HEK293 (cell line): ENCODE measurements at regions not wholly inside any gene's neighbourhood (a gene's known extent, or its start where the extent isn't known, plus 50 kb on each side); places are given as distances from the start of the nearest gene placed in this dataset.

Source experiments
- CTCF ChIA-PET: fragments of 350-600 bp; formaldehyde crosslinking; extraction: SDS; loops from one replicate; lab custom pipeline; 2021; ENCODE audit warnings: antibody characterized with exemption; lab: Yijun Ruan, JAX
- POLR2A ChIA-PET: fragments of 300-600 bp; formaldehyde crosslinking; extraction: SDS; loops from one replicate; lab custom pipeline; 2020; ENCODE audit warnings: antibody characterized with exemption, inconsistent platforms; lab: Yijun Ruan, JAX
- H3K27ac ChIP-seq: fragments of 200-500 bp; sonication (Bioruptor generic); 2 replicates; pipeline ENCODE4 v1.5.1; 2014; ENCODE audit warnings: low read depth, low read length, control low read depth, inconsistent platforms; ENCODE audit errors: extremely low read depth
- H3K36me3 ChIP-seq, 2 experiments: fragments of 200-500 bp in 1 of 2; sonication (Bioruptor generic) in 1 of 2; 1 replicate in 1 of 2; 2 replicates in 1 of 2; pipeline ENCODE4 v1.5.1; 2014 to 2017; ENCODE audit warnings: inconsistent platforms in 2 of 2, low read length in 2 of 2; ENCODE audit not compliant: control insufficient read depth in 2 of 2, insufficient read depth in 1 of 2
- H3K4me1 ChIP-seq: fragments of 200-500 bp; sonication (Bioruptor generic); 2 replicates; pipeline ENCODE4 v1.5.1; 2014; ENCODE audit warnings: mild to moderate bottlenecking, low read length, inconsistent platforms; ENCODE audit not compliant: control insufficient read depth, insufficient read depth
- H3K4me3 ChIP-seq: 2 replicates; pipeline ENCODE4 v1.5.1; 2011; ENCODE audit warnings: low read depth, mild to moderate bottlenecking, control low read depth, low read length, moderate library complexity
- H3K9me3 ChIP-seq: fragments of 200-500 bp; sonication (Bioruptor generic); 2 replicates; pipeline ENCODE4 v1.5.1; 2014; ENCODE audit warnings: low read depth, low read length, inconsistent platforms; ENCODE audit not compliant: control insufficient read depth, insufficient read depth
- BCL11A ChIP-seq: fragments of 450-650 bp; formaldehyde crosslinking; IDR thresholded peaks from 2 replicates; pipeline ENCODE4 v1.5.1; 2016; ENCODE audit warnings: low read depth, missing biosample characterization, missing genetic modification characterization
- CTCF ChIP-seq: fragments of 450-650 bp; formaldehyde crosslinking; IDR thresholded peaks from 2 replicates; pipeline ENCODE4 v1.5.1; 2016; ENCODE audit warnings: missing biosample characterization, missing genetic modification characterization
- IKZF3 ChIP-seq: fragments of 450-650 bp; IDR thresholded peaks from 2 replicates; pipeline ENCODE4 v1.5.0; 2018; ENCODE audit warnings: missing biosample characterization, mild to moderate bottlenecking, missing genetic modification characterization, moderate library complexity
- KLF9 ChIP-seq: fragments of 450-650 bp; formaldehyde crosslinking; IDR thresholded peaks from 2 replicates; pipeline ENCODE4 v1.5.1; 2016; ENCODE audit warnings: missing biosample characterization, missing genetic modification characterization, low read depth
- SCRT1 ChIP-seq: fragments of 450-650 bp; formaldehyde crosslinking; IDR thresholded peaks from 2 replicates; pipeline ENCODE4 v1.5.1; 2016; ENCODE audit warnings: missing biosample characterization, missing genetic modification characterization, borderline replicate concordance
- WT1 ChIP-seq: fragments of 450-650 bp; formaldehyde crosslinking; IDR thresholded peaks from 2 replicates; pipeline ENCODE4 v1.5.1; 2016; ENCODE audit warnings: missing biosample characterization, missing genetic modification characterization
- ZBTB1 ChIP-seq: fragments of 450-650 bp; formaldehyde crosslinking; IDR thresholded peaks from 2 replicates; pipeline ENCODE4 v1.5.1; 2016; ENCODE audit warnings: missing biosample characterization, missing genetic modification characterization
- ZEB2 ChIP-seq: fragments of 450-650 bp; formaldehyde crosslinking; IDR thresholded peaks from 2 replicates; pipeline ENCODE4 v1.5.1; 2016; ENCODE audit warnings: missing biosample characterization, missing genetic modification characterization
- ZNF133 ChIP-seq: fragments of 450-650 bp; formaldehyde crosslinking; IDR thresholded peaks from 2 replicates; pipeline ENCODE4 v1.5.1; 2016; ENCODE audit warnings: missing biosample characterization, missing genetic modification characterization
- ZNF155 ChIP-seq: fragments of 450-650 bp; formaldehyde crosslinking; IDR thresholded peaks from 2 replicates; pipeline ENCODE4 v1.5.1; 2016; ENCODE audit warnings: missing biosample characterization, missing genetic modification characterization
- ZNF16 ChIP-seq: fragments of 450-650 bp; formaldehyde crosslinking; IDR thresholded peaks from 2 replicates; pipeline ENCODE4 v1.5.1; 2016; ENCODE audit warnings: low read depth, missing biosample characterization, missing genetic modification characterization
- ZNF221 ChIP-seq: fragments of 450-650 bp; formaldehyde crosslinking; IDR thresholded peaks from 2 replicates; pipeline ENCODE4 v1.5.1; 2017; ENCODE audit warnings: missing biosample characterization, missing genetic modification characterization, borderline replicate concordance
- ZNF248 ChIP-seq: fragments of 450-650 bp; formaldehyde crosslinking; IDR thresholded peaks from 2 replicates; pipeline ENCODE4 v1.5.1; 2017; ENCODE audit warnings: missing biosample characterization, missing genetic modification characterization
- ZNF292 ChIP-seq: fragments of 450-650 bp; formaldehyde crosslinking; IDR thresholded peaks from 2 replicates; pipeline ENCODE4 v1.5.1; 2016; ENCODE audit warnings: low read depth, missing biosample characterization, missing genetic modification characterization, borderline replicate concordance
- ZNF394 ChIP-seq: fragments of 450-650 bp; formaldehyde crosslinking; IDR thresholded peaks from 2 replicates; pipeline ENCODE4 v1.5.1; 2016; ENCODE audit warnings: missing biosample characterization, missing genetic modification characterization, mild to moderate bottlenecking, moderate library complexity, borderline replicate concordance
- ZNF404 ChIP-seq: fragments of 450-650 bp; formaldehyde crosslinking; IDR thresholded peaks from 2 replicates; pipeline ENCODE4 v1.5.1; 2017; ENCODE audit warnings: missing biosample characterization, missing genetic modification characterization
- ZNF510 ChIP-seq: fragments of 450-650 bp; formaldehyde crosslinking; IDR thresholded peaks from 2 replicates; pipeline ENCODE4 v1.5.1; 2018; ENCODE audit warnings: mild to moderate bottlenecking, missing genetic modification characterization, missing biosample characterization; ENCODE audit not compliant: insufficient replicate concordance
- ZNF513 ChIP-seq: fragments of 450-650 bp; IDR thresholded peaks from 2 replicates; pipeline ENCODE4 v1.5.1; 2018; ENCODE audit warnings: missing biosample characterization, missing genetic modification characterization
- ZNF529 ChIP-seq: fragments of 450-650 bp; formaldehyde crosslinking; IDR thresholded peaks from 2 replicates; pipeline ENCODE4 v1.5.1; 2017; ENCODE audit warnings: missing genetic modification characterization, missing biosample characterization; ENCODE audit not compliant: insufficient replicate concordance
- ZNF555 ChIP-seq: fragments of 450-650 bp; formaldehyde crosslinking; conservative IDR thresholded peaks from 2 replicates; pipeline ENCODE4 v1.5.1; 2017; ENCODE audit warnings: missing biosample characterization, mild to moderate bottlenecking, missing genetic modification characterization, inconsistent platforms
- ZNF558 ChIP-seq: fragments of 450-650 bp; formaldehyde crosslinking; IDR thresholded peaks from 2 replicates; pipeline ENCODE4 v1.5.1; 2016; ENCODE audit warnings: missing biosample characterization, missing genetic modification characterization
- ZNF704 ChIP-seq: fragments of 450-650 bp; formaldehyde crosslinking; IDR thresholded peaks from 2 replicates; pipeline ENCODE4 v1.5.1; 2016; ENCODE audit warnings: missing biosample characterization, missing genetic modification characterization
- ZNF747 ChIP-seq: fragments of 450-650 bp; formaldehyde crosslinking; IDR thresholded peaks from 2 replicates; pipeline ENCODE4 v1.5.1; 2016; ENCODE audit warnings: missing biosample characterization, missing genetic modification characterization
- ZNF792 ChIP-seq: fragments of 450-650 bp; formaldehyde crosslinking; IDR thresholded peaks from 2 replicates; pipeline ENCODE4 v1.5.1; 2016; ENCODE audit warnings: missing biosample characterization, missing genetic modification characterization
- ZSCAN5A ChIP-seq: fragments of 450-650 bp; formaldehyde crosslinking; IDR thresholded peaks from 2 replicates; pipeline ENCODE4 v1.5.1; 2016; ENCODE audit warnings: missing biosample characterization, missing genetic modification characterization
- ZXDB ChIP-seq: fragments of 450-650 bp; formaldehyde crosslinking; IDR thresholded peaks from 2 replicates; pipeline ENCODE4 v1.5.1; 2016; ENCODE audit warnings: missing biosample characterization, missing genetic modification characterization
- TF ChIP-seq, protein P1 (sequence below): fragments of 450-650 bp; formaldehyde crosslinking; IDR thresholded peaks from 2 replicates; pipeline ENCODE4 v1.5.1; 2016; ENCODE audit warnings: missing biosample characterization, missing genetic modification characterization

- TF ChIP-seq ZNF404 (no peak), ZNF133 (tag by site-specific recombination) (no peak), ZNF510 (tag by site-specific recombination) (no peak), ZNF155 (tag by site-specific recombination) (no peak), CTCF (no peak), ZNF292 (no peak)
- TF ChIP-seq, protein P1, sequence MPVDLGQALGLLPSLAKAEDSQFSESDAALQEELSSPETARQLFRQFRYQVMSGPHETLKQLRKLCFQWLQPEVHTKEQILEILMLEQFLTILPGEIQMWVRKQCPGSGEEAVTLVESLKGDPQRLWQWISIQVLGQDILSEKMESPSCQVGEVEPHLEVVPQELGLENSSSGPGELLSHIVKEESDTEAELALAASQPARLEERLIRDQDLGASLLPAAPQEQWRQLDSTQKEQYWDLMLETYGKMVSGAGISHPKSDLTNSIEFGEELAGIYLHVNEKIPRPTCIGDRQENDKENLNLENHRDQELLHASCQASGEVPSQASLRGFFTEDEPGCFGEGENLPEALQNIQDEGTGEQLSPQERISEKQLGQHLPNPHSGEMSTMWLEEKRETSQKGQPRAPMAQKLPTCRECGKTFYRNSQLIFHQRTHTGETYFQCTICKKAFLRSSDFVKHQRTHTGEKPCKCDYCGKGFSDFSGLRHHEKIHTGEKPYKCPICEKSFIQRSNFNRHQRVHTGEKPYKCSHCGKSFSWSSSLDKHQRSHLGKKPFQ (tag by site-specific recombination): no peak
These were observed 870.8 kb downstream of the GALC start (continued) for GRCh38 chr14:87122166-87122565.

- Histone ChIP-seq H3K9me3 (no peaks in the 10 kb centered on the region), H3K4me1 (no peaks in the 10 kb centered on the region), H3K27ac (no peak overlapping the region), H3K4me3 (no peak overlapping the region), H3K36me3 (no peaks in the 10 kb centered on the region)
- POLR2A ChIA-PET: no interaction called here
- no peak for TF ChIP-seq ZNF792
- no peak for TF ChIP-seq ZEB2 (tag by site-specific recombination)
- no peak for TF ChIP-seq WT1 (tag by site-specific recombination)
- TF ChIP-seq ZNF16 (tag by site-specific recombination): no peak
- TF ChIP-seq ZNF704 (tag by site-specific recombination): no peak
- no peak for TF ChIP-seq ZSCAN5A (tag by site-specific recombination)
- no peak for TF ChIP-seq ZNF747 (tag by site-specific recombination)
- no peak for TF ChIP-seq IKZF3 (tag by site-specific recombination)
- TF ChIP-seq ZNF529 (tag by site-specific recombination): no peak
- TF ChIP-seq ZNF292: no peak
- CTCF ChIA-PET: no interaction called here
These were observed 871.3 kb downstream of the GALC start for GRCh38 chr14:87121716-87122115.

GRCh38 chr14:87115234-87115633, 877.7 kb downstream of the GALC start:
- ChIA-PET CTCF (interaction anchor here (0.6 kb wide), 1 partner anchor 692 kb away, joined by 3 read pairs; no protein-coding TSS in a partner anchor), POLR2A (no interaction called here)
- no peaks in the 10 kb centered on the region for H3K9me3 ChIP-seq
- no peaks in the 10 kb centered on the region for H3K4me1 ChIP-seq
- no peaks in the 10 kb centered on the region for H3K36me3 ChIP-seq
- no peak overlapping the region for H3K4me3 ChIP-seq
- no peak overlapping the region for H3K27ac ChIP-seq
- TF ChIP-seq ZNF248 (tag by site-specific recombination) (no peak), ZEB2 (tag by site-specific recombination) (no peak), ZBTB1 (tag by site-specific recombination) (no peak), ZNF513 (tag by site-specific recombination) (no peak), ZNF558 (no peak), ZNF555 (tag by site-specific recombination) (no peak), ZNF221 (no peak), ZNF394 (tag by site-specific recombination) (no peak), BCL11A (no peak), SCRT1 (tag by site-specific recombination) (no peak), KLF9 (tag by site-specific recombination) (no peak), ZXDB (tag by site-specific recombination) (no peak)
